Kidney (tissue), 13 donors: ENCODE measurements at regions not wholly inside any gene's neighbourhood (a gene's known extent, or its start where the extent isn't known, plus 50 kb on each side); places are given as distances from the start of the nearest gene placed in this dataset.

Experiments used
- DNase-seq, 5 donors: peaks; one replicate each; pipeline ENCODE4 v3.0.0-alpha.2; 2013 to 2020
- FAIRE-seq: peaks from 2 replicates; lab custom pipeline; 2012; peaks lifted over from hg19 to GRCh38; lab: Jason Lieb, UNC
- H3K27ac ChIP-seq, 2 donors: one replicate each; pipeline ENCODE4 v1.7.0; 2013; ENCODE audit warnings: low read depth in 2 of 2, low read length in 2 of 2, inconsistent platforms in 1 of 2
- H3K27me3 ChIP-seq: one replicate; pipeline ENCODE4 v1.7.1; 2013; ENCODE audit warnings: low read length, inconsistent platforms; ENCODE audit not compliant: control insufficient read depth, insufficient read depth
- H3K36me3 ChIP-seq, 3 donors: one replicate each; pipeline versions ENCODE4 v1.7.0 to v1.7.1; 2013; ENCODE audit warnings: low read length in 3 of 3, control low read depth in 1 of 3, inconsistent platforms in 1 of 3; ENCODE audit not compliant: insufficient read depth in 3 of 3, control insufficient read depth in 2 of 3
- H3K4me1 ChIP-seq, 3 donors: one replicate each; pipeline versions ENCODE4 v1.7.0 to v1.7.1; 2013; ENCODE audit warnings: low read length in 3 of 3, inconsistent platforms in 1 of 3, low read depth in 1 of 3; ENCODE audit not compliant: control insufficient read depth in 2 of 3, insufficient read depth in 2 of 3
- H3K4me3 ChIP-seq, 3 donors: one replicate each; pipeline versions ENCODE4 v1.7.0 to v1.8.1; 2013; ENCODE audit warnings: low read length in 3 of 3, control low read depth in 1 of 3, inconsistent platforms in 1 of 3
- H3K9ac ChIP-seq, 3 donors: one replicate each; pipeline versions ENCODE4 v1.7.0 to v1.7.1; 2013; ENCODE audit warnings: low read length in 3 of 3, control low read depth in 1 of 3, inconsistent platforms in 1 of 3
- H3K9me3 ChIP-seq, 3 donors: one replicate each; pipeline versions ENCODE4 v1.7.0 to v1.7.1; 2013; ENCODE audit warnings: low read length in 3 of 3, control low read depth in 1 of 3, inconsistent platforms in 1 of 3; ENCODE audit not compliant: control insufficient read depth in 2 of 3, insufficient read depth in 1 of 3
- CTCF ChIP-seq: IDR thresholded peaks from 3 replicates; pipeline ENCODE4 v1.5.1; 2012; ENCODE audit warnings: mild to moderate bottlenecking, moderate library complexity, borderline replicate concordance; ENCODE audit not compliant: insufficient read depth; ENCODE audit errors: extremely low read depth
- intact Hi-C: fragments of 100-400 bp; cut with DNase I; formaldehyde crosslinking; loops from one replicate; pipeline ENCODE4 v1.11.1; 2022
- donor health status: control.
- donor health status: control.
- donor health status: control.
- donor health status: control.
- donor health status: control.
- donor health status: DM: yes; HTN: yes; CAD: no.
- donor health status: Normal renal cell carcinoma (clear cell type).

- Histone ChIP-seq H3K4me1 (no peaks in the 10 kb centered on the region), H3K9ac (no peak overlapping the region), H3K27me3 (no peaks in the 10 kb centered on the region), H3K27ac (no peak overlapping the region), H3K9me3 (no peaks in the 10 kb centered on the region), H3K4me3 (no peak overlapping the region), H3K36me3 (no peaks in the 10 kb centered on the region)
- no peak for TF ChIP-seq CTCF
- no peak for FAIRE-seq
- intact Hi-C loops: no loop called here
- peak in 1 of 5 donors; percentile 2 for DNase-seq
Observed at GRCh38 chr2:152890736-152891135, 172.3 kb downstream of the ARL6IP6 start.

GRCh38 chr2:152883951-152884487 lies 165.6 kb downstream of the ARL6IP6 start:
- Histone ChIP-seq H3K9ac (no peak overlapping the region), H3K27me3 (no peaks in the 10 kb centered on the region), H3K36me3 (no peaks in the 10 kb centered on the region), H3K4me3 (no peak overlapping the region), H3K27ac (no peak overlapping the region), H3K4me1 (no peaks in the 10 kb centered on the region), H3K9me3 (no peaks in the 10 kb centered on the region)
- TF ChIP-seq CTCF: no peak
- FAIRE-seq: no peak
- intact Hi-C loops: no loop called here
- DNase-seq: no peak

- no peaks in the 10 kb centered on the region for H3K27me3 ChIP-seq
- intact Hi-C loops: no loop called here
- no peak for DNase-seq
- no peak overlapping the region for H3K27ac ChIP-seq
- no peaks in the 10 kb centered on the region for H3K9me3 ChIP-seq
- no peaks in the 10 kb centered on the region for H3K36me3 ChIP-seq
- H3K4me3 ChIP-seq: no peak overlapping the region
- H3K4me1 ChIP-seq: no peaks in the 10 kb centered on the region
- FAIRE-seq: no peak
- TF ChIP-seq CTCF: no peak
- H3K9ac ChIP-seq: no peak overlapping the region
Observed at GRCh38 chr2:152881527-152881926, 163.1 kb downstream of the ARL6IP6 start.

GRCh38 chr2:152879275-152879674 lies 160.9 kb downstream of the ARL6IP6 start:
- no peak for FAIRE-seq
- H3K36me3 ChIP-seq: no peaks in the 10 kb centered on the region
- no peaks in the 10 kb centered on the region for H3K27me3 ChIP-seq
- no peaks in the 10 kb centered on the region for H3K9me3 ChIP-seq
- no peak overlapping the region for H3K4me3 ChIP-seq
- TF ChIP-seq CTCF: no peak
- H3K4me1 ChIP-seq: no peaks in the 10 kb centered on the region
- H3K27ac ChIP-seq: no peak overlapping the region
- no peak overlapping the region for H3K9ac ChIP-seq
- intact Hi-C loops: no loop called here
- DNase-seq: no peak
